Natural killer cell (primary cell): ENCODE measurements at regions not wholly inside any gene's neighbourhood (a gene's known extent, or its start where the extent isn't known, plus 50 kb on each side); places are given as distances from the start of the nearest gene placed in this dataset.

Experiments used
- ATAC-seq, 3 donors: fragments of 150-1000 bp in 2 of 3; fragments of 200-7000 bp in 1 of 3; cut with Tn5 transposase; 1 replicate in 1 of 3; 2 replicates in 2 of 3; pipeline ENCODE4 v1.10.0; 2021; ENCODE audit warnings: mild to moderate bottlenecking in 2 of 3, moderate library complexity in 2 of 3
- DNase-seq, 2 donors: peaks; one replicate each; pipeline versions ENCODE4 v3.0.0 to v3.0.0-alpha.2; 2013 to 2021; ENCODE audit warnings: mixed read lengths in 1 of 2
- H3K27ac ChIP-seq: one replicate; pipeline ENCODE4 v1.5.1; 2013; ENCODE audit warnings: mild to moderate bottlenecking, low read length
- H3K27me3 ChIP-seq: one replicate; pipeline ENCODE4 v1.6.1; 2013; ENCODE audit warnings: low read length; ENCODE audit not compliant: control insufficient read depth, insufficient read depth
- H3K36me3 ChIP-seq: one replicate; pipeline ENCODE4 v1.6.1; 2013; ENCODE audit warnings: low read length; ENCODE audit not compliant: control insufficient read depth, insufficient read depth
- H3K4me1 ChIP-seq: one replicate; pipeline ENCODE4 v1.6.1; 2013; ENCODE audit warnings: low read length; ENCODE audit not compliant: control insufficient read depth, insufficient read depth
- H3K4me3 ChIP-seq: one replicate; pipeline ENCODE4 v1.5.1; 2013; ENCODE audit warnings: low read length
- H3K9me3 ChIP-seq: one replicate; pipeline ENCODE4 v1.6.1; 2013; ENCODE audit warnings: low read length; ENCODE audit not compliant: control insufficient read depth, insufficient read depth
- H3K27ac Mint-ChIP-seq, 2 donors: one replicate each; pipeline ENCODE4 v1.8.0; 2022; ENCODE audit warnings: mild to moderate bottlenecking in 2 of 2, mixed read lengths in 2 of 2, moderate library complexity in 1 of 2
- H3K27me3 Mint-ChIP-seq, 2 donors: one replicate each; pipeline ENCODE4 v1.8.0; 2022; ENCODE audit warnings: low read depth in 2 of 2, mixed read lengths in 2 of 2
- H3K36me3 Mint-ChIP-seq: one replicate; pipeline ENCODE4 v1.8.0; 2022; ENCODE audit warnings: mixed read lengths
- H3K4me1 Mint-ChIP-seq, 2 donors: one replicate each; pipeline ENCODE4 v1.8.0; 2022; ENCODE audit warnings: mixed read lengths in 2 of 2
- H3K4me3 Mint-ChIP-seq: one replicate; pipeline ENCODE4 v1.8.0; 2022; ENCODE audit warnings: mild to moderate bottlenecking, moderate library complexity, mixed read lengths
- H3K9me3 Mint-ChIP-seq, 2 donors: one replicate each; pipeline ENCODE4 v1.8.0; 2022; ENCODE audit warnings: mixed read lengths in 2 of 2
- CTCF ChIP-seq: fragments of 200-600 bp; IDR thresholded peaks from one replicate; pipeline ENCODE4 v1.8.0; 2022; ENCODE audit warnings: antibody characterized with exemption
- WGBS: methylation state at CpG from one replicate; pipeline ENCODE4 v1.1.7; 2013; ENCODE audit warnings: missing lambda C conversion rate; ENCODE audit not compliant: insufficient coverage; 5-methylcytosine and 5-hydroxymethylcytosine counted together
- intact Hi-C: fragments of 100-400 bp; cut with micrococcal nuclease; formaldehyde crosslinking; loops from one replicate; pipeline ENCODE4 v1.14.2; 2022

GRCh38 chr3:83251490-83251889 is 1490.0 kb upstream of the GBE1 start:
- Histone ChIP-seq H3K36me3 (no peaks in the 10 kb centered on the region), H3K4me3 (no peak overlapping the region), H3K27me3 (no peaks in the 10 kb centered on the region), H3K4me1 (no peaks in the 10 kb centered on the region), H3K27ac (no peak overlapping the region), H3K9me3 (no peaks in the 10 kb centered on the region)
- H3K36me3 Mint-ChIP-seq: peaks cover 15% of the 10 kb centered on the region
- H3K9me3 Mint-ChIP-seq: peaks cover 15 to 22% of the 10 kb centered on the region in 2 donors
- H3K27ac Mint-ChIP-seq: no peak overlapping the region
- no peak for TF ChIP-seq CTCF
- no peaks in the 10 kb centered on the region for H3K27me3 Mint-ChIP-seq
- intact Hi-C loops: no loop called here
- DNase-seq (no peak), ATAC-seq (no peak)
- WGBS: 97% methylated on average over 5 of the region's 5 CpGs
- H3K4me3 Mint-ChIP-seq: no peak overlapping the region
- H3K4me1 Mint-ChIP-seq: no peaks in the 10 kb centered on the region

GRCh38 chr3:83250613-83251012 is 1489.2 kb upstream of the GBE1 start:
- H3K4me1 ChIP-seq: no peaks in the 10 kb centered on the region
- Mint-ChIP-seq H3K9me3 (peaks cover 17 to 26% of the 10 kb centered on the region in 2 donors), H3K36me3 (peaks cover 20% of the 10 kb centered on the region), H3K4me1 (no peaks in the 10 kb centered on the region), H3K27me3 (no peaks in the 10 kb centered on the region), H3K4me3 (no peak overlapping the region), H3K27ac (no peak overlapping the region)
- DNase-seq (no peak), ATAC-seq (no peak)
- H3K9me3 ChIP-seq: no peaks in the 10 kb centered on the region
- intact Hi-C loops: no loop called here
- H3K36me3 ChIP-seq: no peaks in the 10 kb centered on the region
- H3K27ac ChIP-seq: no peak overlapping the region
- TF ChIP-seq CTCF: no peak
- no peaks in the 10 kb centered on the region for H3K27me3 ChIP-seq
- no peak overlapping the region for H3K4me3 ChIP-seq
- WGBS: 60% methylated on average over 1 of the region's 1 CpG

GRCh38 chr3:83248454-83248853 is 1487.0 kb upstream of the GBE1 start:
- TF ChIP-seq CTCF: no peak
- no peak for DNase-seq
- H3K27ac Mint-ChIP-seq: no peak overlapping the region
- 74% methylated on average over 2 of the region's 3 CpGs for WGBS
- peaks cover 21 to 34% of the 10 kb centered on the region in 2 donors for H3K9me3 Mint-ChIP-seq
- H3K27me3 ChIP-seq: no peaks in the 10 kb centered on the region
- intact Hi-C loops: no loop called here
- no peak for ATAC-seq
- H3K4me3 Mint-ChIP-seq: no peak overlapping the region
- no peaks in the 10 kb centered on the region for H3K36me3 ChIP-seq
- H3K4me1 ChIP-seq: no peaks in the 10 kb centered on the region
- no peaks in the 10 kb centered on the region for H3K27me3 Mint-ChIP-seq
- H3K9me3 ChIP-seq: no peaks in the 10 kb centered on the region
- H3K4me3 ChIP-seq: no peak overlapping the region
- peaks cover 20% of the 10 kb centered on the region for H3K36me3 Mint-ChIP-seq
- no peaks in the 10 kb centered on the region for H3K4me1 Mint-ChIP-seq
- no peak overlapping the region for H3K27ac ChIP-seq

- Mint-ChIP-seq H3K27me3 (no peaks in the 10 kb centered on the region), H3K4me3 (no peak overlapping the region), H3K4me1 (no peaks in the 10 kb centered on the region), H3K9me3 (peaks cover 14 to 21% of the 10 kb centered on the region in 2 donors), H3K27ac (no peak overlapping the region), H3K36me3 (no peaks in the 10 kb centered on the region)
- Histone ChIP-seq H3K4me1 (no peaks in the 10 kb centered on the region), H3K27me3 (no peaks in the 10 kb centered on the region), H3K36me3 (no peaks in the 10 kb centered on the region), H3K27ac (no peak overlapping the region), H3K9me3 (no peaks in the 10 kb centered on the region), H3K4me3 (no peak overlapping the region)
- TF ChIP-seq CTCF: no peak
- no peak for ATAC-seq
- no peak for DNase-seq
- 84% methylated on average over 3 of the region's 4 CpGs for WGBS
- intact Hi-C loops: no loop called here
Measured at GRCh38 chr3:83235180-83235814, 1473.9 kb upstream of the GBE1 start.
